Uterus (tissue), 2 donors: ENCODE measurements at regions not wholly inside any gene's neighbourhood (a gene's known extent, or its start where the extent isn't known, plus 50 kb on each side); places are given as distances from the start of the nearest gene placed in this dataset.

ENCODE experiments used
- CTCF ChIP-seq, 4 experiments: fragments of 200-600 bp in 2 of 4; fragments of 450-650 bp in 2 of 4; sonication (generic) in 2 of 4; IDR thresholded peaks; one replicate each; pipeline ENCODE4 v1.5.1; 2016 to 2019; ENCODE audit warnings: antibody characterized with exemption in 4 of 4, mild to moderate bottlenecking in 2 of 4, moderate library complexity in 1 of 4
- POLR2A ChIP-seq, 2 donors: fragments of 450-650 bp; IDR thresholded peaks; one replicate each; pipeline ENCODE4 v1.6.1; 2016; ENCODE audit warnings: antibody characterized with exemption in 2 of 2, mild to moderate bottlenecking in 1 of 2, moderate library complexity in 1 of 2

GRCh38 chr6:11471261-11471660 is 66.3 kb upstream of the TMEM170B start:
- TF ChIP-seq CTCF (IDR thresholded peaks at IDR 0.05): no peak
- TF ChIP-seq POLR2A (IDR thresholded peaks at IDR 0.05): no peak
